Stimulated activated CD8-positive, alpha-beta memory T cell treated with anti-CD3 and anti-CD28 coated beads, Interleukin-12 subunit alpha, Interleukin-12 subunit beta, amount 100 ng/mL, for 24 hours (primary cell): ENCODE measurements at regions not wholly inside any gene's neighbourhood (a gene's known extent, or its start where the extent isn't known, plus 50 kb on each side); places are given as distances from the start of the nearest gene placed in this dataset.
"Not testable (repeated sequence)": the region's sequence is repeated elsewhere in the genome, so short reads cannot be mapped to it uniquely, and the experiment has no call there.

ENCODE experiments used
- DNase-seq: peaks from one replicate; pipeline ENCODE4 v3.0.0-alpha.2; 2020; ENCODE audit errors: extremely low read depth

- DNase-seq: no peak
These were observed 1093.4 kb upstream of the SLIT2 start for GRCh38 chr4:19158107-19158809.

GRCh38 chr4:19156786-19157185, 1094.9 kb upstream of the SLIT2 start:
- no peak for DNase-seq

DNA sequence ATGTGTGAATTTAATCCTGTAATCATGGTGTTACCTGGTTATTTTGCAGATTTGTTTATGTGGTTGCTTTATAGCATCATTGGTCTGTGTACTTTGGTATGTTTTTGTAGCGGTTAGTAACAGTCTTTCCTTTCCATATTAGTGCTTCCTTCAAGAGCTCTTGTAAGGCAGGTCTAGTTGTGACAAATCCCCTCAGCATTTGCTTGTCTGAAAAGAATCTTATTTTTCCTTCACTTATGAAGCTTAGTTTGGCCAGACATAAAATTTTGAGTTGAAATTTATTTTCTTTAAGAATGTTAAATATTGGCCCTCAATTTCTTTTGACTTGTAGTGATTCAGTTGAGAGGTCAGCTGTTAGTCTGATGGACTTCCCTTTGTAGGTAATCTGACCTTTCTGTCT, 1096.1 kb upstream of the SLIT2 start:
- DNase-seq: no peak

DNA sequence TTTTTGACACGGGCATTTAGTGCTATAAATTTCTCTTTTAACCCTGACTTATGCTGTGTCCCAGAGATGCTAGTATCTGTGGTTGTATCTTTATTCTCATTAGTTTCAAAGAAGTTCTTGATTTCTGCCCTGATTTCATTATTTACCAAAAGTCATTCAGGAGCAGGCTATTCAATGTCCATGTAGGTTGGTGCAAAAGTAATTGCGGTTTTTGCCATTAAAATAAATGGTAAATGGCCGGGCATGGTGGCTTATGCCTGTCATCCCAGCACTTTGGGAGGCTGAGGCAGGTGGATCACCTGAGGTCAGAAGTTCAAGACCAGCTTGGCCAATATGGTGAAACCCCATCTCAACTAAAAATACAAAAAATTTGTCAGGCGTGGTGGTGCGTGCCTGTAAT, 1097.4 kb upstream of the SLIT2 start:
- not testable (repeated sequence) for DNase-seq

DNA sequence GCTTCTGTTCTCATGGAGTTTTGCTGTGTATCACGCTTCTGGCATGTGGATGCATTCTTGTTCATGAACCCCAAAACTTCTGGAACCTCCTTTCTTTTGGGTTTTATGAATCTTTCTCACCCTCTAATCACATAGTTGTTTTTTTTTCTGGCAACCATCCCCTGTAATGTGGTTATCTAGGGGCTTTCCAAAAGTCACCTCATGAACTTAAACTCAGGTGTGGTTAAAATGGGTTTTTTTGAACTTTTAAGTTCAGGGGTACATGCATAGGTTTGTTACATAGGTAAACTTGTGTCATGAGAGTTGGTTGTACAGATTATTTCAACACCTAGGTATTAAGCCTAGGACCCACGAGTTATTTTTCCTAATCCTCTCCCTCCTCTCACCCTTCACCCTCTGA, 1099.4 kb upstream of the SLIT2 start:
- no peak for DNase-seq

DNA sequence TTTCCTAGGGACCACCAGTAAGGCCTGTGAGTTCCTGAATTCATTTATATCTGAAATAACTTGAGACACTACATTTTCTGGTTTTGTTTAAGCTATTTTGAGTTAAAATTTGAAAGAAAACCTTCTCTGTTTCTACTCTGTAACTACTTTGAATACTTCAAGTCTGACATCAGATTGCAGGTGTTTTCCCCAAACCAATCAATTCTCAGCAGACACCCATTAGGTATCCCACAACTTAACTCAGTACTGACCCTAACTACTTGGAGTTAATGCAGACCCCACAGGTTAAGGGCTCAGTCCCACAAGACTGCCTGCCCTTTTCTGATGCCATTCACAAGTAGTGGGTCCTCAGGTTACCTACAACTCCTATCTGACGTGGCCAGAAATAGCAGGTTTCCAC, 1100.0 kb upstream of the SLIT2 start:
- no peak for DNase-seq

DNA sequence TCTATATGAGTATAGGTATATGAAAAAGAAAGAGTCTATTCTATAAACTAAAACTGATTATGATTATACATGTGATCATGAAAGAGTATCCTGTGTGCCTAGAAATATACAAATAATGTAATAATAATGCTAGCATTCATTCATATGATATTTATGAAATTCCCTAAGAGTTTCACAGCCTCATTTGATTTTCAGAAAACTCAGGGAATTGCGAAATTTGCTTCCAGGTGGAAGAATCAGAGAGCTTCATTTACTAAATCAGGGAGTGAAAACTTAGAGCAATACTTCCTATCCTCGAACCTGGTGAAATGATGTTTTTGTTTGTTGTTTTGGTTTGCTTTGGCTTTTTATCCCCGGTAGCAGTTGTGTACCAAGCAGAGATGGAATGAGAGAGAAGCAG, 1105.7 kb upstream of the SLIT2 start:
- DNase-seq: no peak

DNA sequence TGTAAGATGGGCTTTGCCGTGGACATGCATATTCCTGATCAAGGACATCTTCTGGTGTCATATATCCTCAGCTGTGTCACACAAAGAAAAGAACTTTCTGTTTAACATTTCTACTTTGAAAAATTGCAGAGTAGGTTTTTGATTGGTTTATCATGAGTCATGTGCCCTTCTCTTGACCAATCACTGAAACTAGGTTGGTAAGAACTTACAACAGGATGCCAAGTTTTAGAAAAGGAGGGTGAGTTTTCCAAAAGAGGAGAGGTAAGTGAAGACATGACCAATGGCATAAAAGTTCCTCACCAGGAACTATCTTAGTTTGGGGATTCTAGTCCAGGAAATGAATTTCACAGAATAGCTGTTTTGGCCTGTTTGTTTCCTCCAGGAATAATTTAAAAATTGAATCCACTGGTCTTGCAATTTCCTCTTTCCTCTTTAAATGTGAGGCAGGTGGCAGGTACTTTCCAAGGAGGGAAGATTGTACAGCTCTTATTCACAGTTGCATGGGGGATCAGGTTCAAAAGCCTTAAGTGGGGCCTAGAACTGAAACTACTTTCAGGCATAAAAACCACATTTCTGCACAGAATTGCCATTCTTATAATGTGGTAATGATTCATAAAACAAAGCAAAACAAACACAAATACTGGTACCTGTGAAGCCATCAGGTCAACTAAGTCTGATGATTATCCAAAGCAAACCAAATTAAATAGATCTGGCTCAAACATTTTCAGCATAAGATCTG, 1114.5 kb upstream of the LCORL start:
- DNase-seq: no peak

GRCh38 chr4:19134685-19135084, 1113.1 kb upstream of the LCORL start:
- no peak for DNase-seq

- DNase-seq: no peak
These were observed 1111.8 kb upstream of the LCORL start for GRCh38 chr4:19133315-19133714.

- no peak for DNase-seq
These were observed 1109.3 kb upstream of the LCORL start for GRCh38 chr4:19130866-19131265.

GRCh38 chr4:19128176-19128575, 1106.6 kb upstream of the LCORL start:
- no peak for DNase-seq

GRCh38 chr4:19126903-19127302, 1105.3 kb upstream of the LCORL start:
- no peak for DNase-seq

DNA sequence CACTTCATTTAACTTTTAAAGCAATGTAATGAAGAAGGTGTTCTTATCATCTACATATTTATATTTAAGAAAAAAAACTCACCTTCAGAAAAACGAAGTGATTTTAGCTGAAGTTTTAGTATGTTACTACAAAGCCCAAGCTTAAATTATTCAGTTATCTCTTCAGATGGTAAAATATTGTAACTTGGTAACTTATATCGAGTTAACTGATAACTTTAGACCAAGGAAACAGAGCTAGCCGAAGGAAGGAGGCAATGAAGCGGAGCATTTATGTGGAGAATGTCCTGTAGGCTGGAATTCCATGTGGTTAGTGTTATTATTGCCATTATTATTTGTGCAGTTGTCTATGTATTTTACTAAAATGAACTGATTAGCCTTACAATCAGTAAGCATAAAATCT, 1102.1 kb upstream of the LCORL start:
- no peak for DNase-seq

DNA sequence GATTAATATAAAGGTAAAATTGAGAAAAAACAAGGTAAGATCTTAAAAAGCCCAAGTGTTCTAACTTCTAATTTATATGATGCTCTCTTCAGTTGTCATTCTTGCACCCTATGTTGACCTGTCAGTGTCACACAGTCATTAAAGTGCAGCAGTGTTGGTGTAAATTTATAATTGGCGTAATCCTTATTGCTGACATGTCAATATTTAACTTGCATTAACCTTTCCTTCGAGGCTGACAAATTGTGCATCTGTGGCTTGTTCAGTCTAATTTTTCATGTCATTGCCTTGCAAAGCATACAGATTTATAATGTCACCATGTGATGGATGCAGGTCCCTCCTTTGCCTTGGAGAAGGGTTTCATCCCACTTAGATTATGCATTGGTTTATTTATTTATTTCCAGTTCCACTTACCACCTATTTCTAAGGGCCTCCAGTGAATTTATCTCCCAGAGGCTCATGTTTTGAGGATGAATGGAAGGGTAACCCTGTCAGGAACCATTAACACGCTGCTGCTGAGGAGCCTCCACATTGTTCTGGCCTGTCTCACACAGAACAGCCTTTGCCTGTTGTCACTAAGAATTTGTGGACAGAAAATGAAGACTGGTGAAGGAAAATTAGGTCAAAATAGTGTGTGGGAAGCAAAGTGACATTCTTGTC, 1098.5 kb upstream of the LCORL start:
- no peak for DNase-seq

DNA sequence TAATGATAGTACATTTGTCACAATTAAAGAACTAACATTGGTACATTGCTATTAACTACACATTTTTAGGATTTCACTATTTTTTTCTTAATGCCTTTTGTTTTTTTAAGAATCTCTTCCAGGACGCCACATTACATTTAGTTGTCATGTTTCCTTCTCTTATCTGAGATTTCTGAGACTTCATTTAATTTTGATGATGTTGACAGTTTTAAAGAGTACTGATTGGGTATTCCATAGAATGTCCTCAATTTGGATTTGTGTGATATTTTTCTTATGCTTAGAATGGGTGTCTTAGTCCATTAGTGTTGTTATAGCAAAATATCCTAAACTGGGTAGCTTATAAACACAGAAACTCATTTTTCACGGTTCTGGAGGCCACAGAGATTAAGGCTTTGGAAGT, 1095.5 kb upstream of the LCORL start:
- no peak for DNase-seq

DNA sequence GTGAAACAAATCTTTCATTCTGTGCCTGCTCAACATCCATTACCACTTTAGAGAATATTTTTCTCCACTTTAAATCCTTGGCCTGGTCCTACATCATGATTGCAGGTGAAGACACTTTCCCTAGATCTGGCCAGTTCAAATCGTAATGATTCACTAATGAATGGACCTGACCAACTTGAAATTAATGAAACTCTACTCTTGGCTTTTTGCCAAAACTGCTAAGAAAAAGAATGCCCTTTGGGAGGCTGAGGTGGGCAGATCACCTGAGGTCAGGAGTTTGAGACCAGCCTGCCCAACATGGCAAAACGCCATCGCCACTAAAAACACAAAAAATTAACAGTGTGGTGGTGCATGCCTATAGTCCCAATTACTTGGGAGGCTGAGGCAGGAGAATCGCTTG, 1082.6 kb upstream of the LCORL start:
- DNase-seq: no peak

GRCh38 chr4:19095491-19096046, 1074.0 kb upstream of the LCORL start:
- DNase-seq: no peak

GRCh38 chr4:19093951-19094350, 1072.4 kb upstream of the LCORL start:
- DNase-seq: no peak

DNA sequence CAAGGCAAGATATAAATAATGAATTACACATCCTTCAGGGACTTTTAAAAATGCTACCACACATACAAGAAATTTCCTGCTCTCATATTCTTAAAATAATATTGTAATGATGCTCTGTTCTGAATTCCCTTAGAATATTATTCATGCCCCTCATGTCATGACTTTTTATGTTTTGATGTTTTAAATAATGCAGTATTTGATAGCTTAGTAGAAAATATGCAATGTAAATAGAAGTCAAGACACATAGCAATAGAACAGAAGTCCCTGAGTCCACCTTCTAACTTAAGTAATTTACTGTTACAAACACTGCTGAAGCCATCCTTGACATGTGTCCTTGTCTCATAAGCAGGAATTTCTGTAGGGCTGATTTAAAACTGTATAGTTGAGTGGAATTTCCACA, 1071.2 kb upstream of the LCORL start:
- no peak for DNase-seq

DNA sequence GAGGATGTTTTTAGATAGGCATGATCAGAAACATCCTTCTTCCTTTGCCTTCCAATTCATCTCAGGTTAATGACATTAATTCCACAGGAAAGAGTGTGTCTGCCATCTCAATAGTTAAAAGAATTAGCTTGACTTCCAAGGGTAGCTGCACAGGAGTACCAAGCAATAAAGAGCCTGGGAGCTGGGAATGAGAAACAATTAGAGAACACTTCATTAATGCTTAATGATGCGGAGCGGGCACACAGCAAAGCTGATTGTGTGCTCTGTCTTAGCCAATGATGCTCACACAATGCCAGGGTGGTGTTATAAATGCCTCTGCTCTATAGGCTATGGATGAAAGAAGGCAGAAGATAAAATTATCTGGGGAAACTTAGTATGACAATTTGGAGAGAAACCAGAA, 1052.5 kb upstream of the LCORL start:
- no peak for DNase-seq

GRCh38 chr4:19063662-19064061, 1042.1 kb upstream of the LCORL start:
- no peak for DNase-seq

GRCh38 chr4:19054916-19055315, 1033.4 kb upstream of the LCORL start:
- no peak for DNase-seq
